NCI-H2029 (cell line): ENCODE measurements at regions not wholly inside any gene's neighbourhood (a gene's known extent, or its start where the extent isn't known, plus 50 kb on each side); places are given as distances from the start of the nearest gene placed in this dataset.
A peak's percentile ranks its signal among the peaks of the same experiment; 100 is the strongest.

Experiments
- DNase-seq: peaks from one replicate; lab custom pipeline; 2025; lab: John Stamatoyannopoulos, UW

DNA sequence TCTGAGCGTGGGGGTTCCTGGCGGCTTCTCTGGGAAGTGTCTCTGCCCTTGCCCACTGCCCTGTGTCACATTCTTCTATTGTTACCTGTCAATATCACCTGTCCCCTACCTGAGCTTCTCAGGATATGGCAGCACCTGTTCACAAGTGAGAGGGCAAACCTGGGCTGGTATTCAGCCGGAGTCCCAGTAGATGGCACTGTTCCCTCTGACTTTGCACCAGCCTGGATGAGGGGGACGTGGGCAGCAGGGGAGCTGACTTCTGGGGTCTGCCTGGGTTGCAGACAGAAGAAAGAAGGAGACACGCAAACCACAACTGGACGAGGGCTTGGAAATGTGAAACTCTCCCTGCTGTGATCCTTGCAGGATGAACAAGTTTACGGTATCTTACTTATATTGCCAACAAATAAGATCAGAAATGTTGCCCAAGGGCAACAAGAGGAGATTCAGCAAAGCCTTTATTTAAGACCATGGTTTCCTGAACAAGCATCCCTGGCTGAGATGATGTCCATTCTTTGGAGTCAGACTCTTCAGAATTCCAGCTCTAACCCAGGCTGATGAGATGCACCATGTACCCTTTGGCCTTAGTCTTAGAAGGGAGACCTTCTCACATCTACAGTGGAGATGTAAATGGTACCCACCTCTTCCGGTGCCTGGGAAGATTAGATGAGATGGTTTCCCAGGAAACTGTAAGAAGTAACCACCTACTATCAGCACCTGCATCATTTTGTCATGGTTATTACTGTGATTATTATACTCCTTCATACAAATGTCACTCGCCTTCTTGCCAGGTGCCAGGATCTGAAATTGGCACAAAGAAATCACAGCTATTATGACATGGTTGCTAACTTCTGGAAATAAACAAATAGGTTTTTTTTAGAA, 400.0 kb upstream of the CDH4 start:
- peak; percentile 33 for DNase-seq

DNA sequence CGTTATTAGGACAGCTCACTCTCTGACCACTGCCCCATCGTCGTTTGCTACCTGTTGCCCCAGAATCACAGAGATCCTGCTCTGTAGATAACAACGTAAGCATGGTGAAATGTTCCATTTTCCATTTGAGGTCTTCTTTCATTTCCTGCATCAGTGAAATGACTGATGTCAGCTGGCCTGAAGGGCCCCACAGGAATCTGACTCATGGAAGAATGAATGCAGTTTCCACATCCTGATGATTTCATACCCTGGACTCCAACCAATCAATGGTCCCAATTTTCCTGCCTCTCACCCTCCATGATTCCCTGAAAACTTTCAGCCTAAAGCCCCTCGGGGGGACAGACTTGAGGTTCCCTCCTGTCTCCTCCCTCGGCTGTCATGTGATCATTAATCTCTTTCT, 394.4 kb upstream of the CDH4 start:
- no peak for DNase-seq

DNA sequence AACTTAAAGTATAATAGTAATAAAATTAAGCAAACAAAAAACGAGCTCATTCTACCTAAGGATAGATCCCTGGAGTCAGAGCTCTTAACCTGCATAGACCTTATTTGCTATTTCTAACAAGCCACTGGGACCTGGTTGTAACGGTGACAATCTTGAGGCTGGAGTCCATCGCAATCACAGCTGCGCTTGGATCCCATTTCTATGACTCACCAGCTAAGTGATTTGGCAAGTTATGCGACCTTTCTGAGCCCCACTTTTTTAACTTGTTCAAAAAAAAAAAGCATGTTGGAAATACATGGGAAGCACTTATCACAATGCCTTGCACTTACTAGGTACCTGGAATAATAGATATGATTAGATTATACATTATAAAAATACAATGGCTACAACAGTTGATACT, 389.5 kb upstream of the CDH4 start:
- DNase-seq = no peak

DNA sequence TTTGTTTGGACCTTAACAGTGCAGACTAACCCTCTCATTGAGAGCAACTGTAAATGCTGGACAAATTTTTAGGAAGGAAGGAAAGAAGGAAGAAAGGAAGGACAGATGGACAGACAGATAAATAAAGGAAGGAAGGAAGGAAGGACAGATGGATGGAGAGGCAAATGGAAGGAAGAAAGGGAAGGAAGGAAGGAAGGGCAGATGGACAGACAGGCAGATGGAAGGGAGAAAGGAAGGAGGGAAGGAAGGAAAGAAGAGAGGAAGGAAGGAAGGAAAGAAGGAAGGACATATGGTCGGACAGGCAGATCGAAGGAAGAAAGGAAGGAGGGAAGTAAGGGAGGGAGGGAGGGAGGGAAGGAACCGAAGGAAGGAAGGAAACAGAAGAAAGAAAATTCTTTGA, 388.5 kb upstream of the CDH4 start:
- no peak for DNase-seq

DNA sequence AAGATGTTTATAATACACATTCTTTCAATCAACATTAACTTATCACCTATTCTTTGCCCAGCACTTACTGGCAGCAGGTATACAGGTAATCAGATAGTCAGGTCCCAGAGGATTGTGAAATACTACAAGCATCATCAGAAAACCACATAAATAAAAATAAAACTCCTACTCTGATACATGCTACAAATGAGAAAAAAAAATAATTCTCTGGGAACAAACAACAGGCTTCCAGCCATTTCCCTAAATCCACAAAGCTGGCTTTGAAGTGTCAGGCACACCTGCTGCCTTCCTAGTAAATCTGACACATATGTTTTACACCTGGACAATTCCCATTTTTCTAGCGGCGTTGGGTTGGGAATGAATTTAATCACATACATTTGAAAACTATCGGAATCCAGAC, 384.5 kb upstream of the CDH4 start:
- DNase-seq = peak; percentile 45

DNA sequence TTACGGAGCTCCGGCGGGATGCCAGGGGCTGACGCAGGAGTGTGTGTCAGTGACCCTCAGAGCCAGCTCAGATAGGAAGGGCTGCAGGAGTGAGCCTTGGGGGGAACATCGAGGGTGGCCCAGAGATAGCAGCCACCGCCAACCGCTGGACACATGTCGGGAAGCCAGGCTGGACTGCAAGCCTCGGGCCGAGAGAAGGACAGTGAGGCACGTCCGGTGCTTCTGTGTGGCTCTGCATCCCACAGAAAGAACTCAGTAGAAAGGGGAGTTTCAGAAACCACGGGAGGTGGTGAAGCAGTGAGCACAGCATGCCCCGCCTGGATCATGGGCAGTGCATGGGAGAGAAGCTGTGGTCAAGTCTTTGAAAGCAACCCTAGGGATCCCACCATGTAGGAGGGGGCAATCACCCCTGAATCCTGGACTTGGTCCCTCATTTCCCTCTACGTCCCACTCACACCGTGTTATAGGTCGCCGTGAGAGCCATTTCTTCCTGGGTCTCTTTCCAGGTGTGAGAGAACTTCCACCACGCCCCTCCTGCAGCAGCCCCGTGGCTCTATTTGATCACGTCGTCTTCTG, 383.7 kb upstream of the CDH4 start:
- no peak for DNase-seq

DNA sequence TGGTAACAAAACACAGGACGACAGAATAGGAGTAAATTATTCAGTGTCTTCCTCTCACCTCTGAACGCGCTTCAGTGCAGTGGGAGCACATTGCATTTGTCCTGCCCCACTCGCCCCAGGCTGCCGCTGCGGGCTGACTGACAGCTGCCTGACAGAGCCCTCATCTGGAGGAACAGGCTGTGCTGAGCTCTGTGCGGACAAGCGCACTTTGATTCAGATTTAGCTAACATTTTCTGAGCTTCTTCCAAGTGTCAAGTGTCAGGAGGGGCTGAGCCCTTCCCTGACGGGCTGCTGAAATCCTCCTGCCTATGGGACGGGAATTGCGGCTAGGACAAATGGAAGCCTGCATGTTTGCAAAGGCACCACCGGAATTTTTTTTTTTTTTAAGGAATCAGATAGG, 383.0 kb upstream of the CDH4 start:
- no peak for DNase-seq

DNA sequence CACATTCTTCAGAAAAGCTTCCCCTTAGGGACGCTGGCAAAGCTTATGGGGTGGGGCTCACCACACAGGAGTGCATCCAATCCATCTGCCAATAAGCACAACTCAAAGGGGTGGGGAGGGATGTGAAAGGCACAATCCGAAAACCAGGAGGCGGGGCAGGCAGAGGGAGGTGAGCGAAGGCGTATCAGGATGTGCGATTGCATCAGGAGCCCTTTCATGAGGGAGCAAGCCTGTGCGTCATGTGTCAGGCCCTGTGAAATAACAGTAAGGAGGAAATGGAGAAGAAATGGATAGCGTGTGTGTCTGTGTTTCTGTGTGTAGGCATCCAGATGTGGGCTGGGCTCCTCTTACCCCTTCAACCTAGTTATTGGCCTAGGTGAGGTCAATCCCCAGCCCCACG, 382.4 kb upstream of the CDH4 start:
- no peak for DNase-seq

DNA sequence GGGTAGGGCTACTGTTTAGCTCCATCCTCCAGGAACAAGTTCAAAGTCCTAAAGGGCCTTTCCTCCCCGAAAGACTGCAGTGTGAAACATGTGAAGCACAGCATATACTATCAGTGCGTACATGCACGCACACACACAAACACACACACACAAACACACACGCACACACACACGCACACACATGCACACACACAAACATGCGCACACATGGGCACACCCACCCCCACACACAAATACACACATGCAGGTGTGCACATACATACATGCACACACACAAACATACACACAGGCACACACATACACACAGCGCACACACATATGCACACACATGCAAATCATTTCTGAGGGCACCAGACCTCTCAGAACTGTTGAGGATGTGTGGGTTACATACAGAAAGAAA, 382.0 kb upstream of the CDH4 start:
- no peak for DNase-seq

DNA sequence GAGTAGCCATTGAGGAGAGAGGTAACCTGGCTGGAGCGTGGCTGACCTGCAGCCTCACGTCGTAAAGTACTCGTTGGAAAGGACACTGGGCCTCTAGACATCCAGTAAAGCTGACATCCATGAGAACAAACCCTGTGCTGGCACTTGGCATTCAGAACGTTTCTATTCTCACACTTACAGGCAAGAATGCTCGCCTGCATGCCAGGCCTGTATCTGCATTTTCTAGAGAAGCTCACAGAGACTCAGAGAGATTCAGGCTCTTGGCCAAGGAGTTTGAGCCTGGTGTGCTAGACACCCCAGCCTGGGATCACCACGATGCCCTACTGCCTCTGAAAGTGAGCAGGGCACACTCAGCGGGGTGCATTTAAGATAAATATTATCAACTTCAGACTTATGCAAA, 379.8 kb upstream of the CDH4 start:
- DNase-seq = no peak

DNA sequence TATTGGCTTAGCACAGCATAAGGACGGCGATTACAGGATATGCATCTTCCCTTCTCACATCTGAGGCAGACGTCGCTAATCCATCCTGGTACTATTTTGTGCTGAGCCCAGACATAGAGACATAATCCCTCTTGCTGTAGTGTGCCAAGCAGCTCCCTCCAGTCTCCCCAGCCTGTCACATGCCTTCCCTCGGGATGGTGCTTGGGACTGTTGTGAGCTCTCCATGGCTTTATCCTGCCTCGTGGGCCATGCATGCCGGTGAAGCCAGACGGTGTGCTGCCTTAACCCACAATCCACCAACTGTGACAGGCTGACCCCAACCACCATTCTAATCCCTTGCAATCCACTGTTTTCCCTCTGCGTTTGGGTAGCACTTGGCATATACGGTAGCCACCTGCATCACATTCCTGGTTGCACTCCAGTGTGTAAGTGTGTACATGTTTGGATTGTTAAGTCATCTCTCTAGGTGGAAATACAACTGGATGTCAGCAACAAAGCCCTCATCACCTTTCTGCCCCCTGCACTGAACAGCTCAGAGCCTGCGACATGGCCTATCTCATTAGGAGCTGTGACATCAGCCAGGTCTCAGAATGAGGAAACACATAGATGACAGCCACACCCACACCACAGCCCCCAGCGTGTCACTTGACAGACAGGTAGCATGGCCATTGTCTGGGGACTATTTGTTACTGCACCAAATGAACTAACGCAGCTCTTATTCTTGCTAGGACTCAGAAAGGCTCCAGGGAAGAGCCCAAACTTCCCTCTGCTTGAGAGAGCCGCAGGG, 374.8 kb upstream of the CDH4 start:
- no peak for DNase-seq

DNA sequence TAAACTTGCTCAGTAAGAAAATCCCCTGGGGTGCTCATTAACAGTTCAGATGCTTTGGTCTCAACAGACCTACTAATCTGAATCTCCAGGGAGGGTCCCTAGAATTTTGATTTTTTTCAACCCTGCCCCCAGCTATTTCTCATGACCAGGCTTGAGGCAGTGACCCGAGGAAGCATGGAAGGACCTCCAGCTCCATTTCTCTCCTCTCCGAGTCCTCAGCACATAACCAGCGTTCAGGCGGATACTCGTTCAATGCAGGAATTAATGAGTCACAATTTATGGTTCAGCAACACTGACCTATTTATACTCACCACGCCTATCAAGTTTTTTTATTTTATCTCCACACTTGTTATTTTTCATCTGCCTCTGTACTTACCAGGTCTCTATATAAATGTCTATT, 369.2 kb upstream of the CDH4 start:
- DNase-seq = no peak

DNA sequence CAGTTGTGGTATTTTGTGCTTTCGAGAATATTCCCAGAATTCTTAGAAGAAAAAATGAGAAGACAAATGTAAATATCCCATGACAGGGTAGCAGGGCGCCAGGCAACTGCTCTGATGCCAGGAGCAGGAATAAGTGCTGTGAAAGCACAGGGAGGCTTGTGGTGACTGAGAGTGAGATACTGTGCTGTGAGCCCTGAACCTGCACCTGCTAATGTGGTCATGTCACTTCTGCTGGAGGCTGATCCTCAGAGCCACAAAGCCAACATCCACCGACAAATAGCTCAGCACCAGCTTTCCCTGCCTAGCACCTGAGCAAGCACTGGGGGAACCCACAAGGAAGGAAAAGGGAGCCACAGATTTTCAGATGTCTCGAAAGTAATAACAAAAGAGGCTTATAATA, 368.6 kb upstream of the CDH4 start:
- no peak for DNase-seq

DNA sequence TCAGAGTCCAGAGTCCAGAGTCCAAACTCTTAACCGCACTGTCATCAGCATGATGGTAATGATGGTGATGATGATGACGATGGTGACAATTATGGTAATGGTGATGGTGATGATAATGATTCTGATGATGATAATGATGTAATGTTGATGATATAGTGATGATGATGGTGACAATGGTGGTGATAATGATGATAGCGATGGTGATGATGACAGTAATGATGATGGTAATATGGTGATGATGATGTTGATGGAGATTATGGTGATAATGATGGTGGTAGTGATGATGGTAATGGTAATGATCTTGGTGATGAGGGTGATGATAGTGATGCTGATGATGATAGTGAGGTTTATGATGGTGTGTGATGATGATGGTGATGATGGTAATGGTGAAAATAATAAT, 367.8 kb upstream of the CDH4 start:
- no peak for DNase-seq

DNA sequence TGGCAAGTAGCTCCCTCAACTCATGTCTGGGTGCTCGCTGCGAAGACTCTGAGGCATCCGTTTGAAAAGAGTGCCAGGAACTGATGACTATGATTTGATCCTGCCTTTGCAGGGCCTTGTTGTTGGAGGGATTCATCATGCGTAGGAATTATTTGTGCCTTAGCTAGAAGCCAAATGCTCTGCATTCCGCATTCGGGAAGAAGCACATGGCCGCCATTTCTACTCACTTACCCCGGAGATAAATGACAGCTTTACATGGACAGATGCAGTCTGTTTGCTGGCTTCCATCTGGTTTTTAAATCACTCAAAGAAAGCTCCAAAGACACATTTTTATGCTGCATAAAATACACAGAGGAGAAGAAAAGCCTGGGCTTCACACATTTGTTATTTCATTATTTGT, 363.3 kb upstream of the CDH4 start:
- DNase-seq = no peak

DNA sequence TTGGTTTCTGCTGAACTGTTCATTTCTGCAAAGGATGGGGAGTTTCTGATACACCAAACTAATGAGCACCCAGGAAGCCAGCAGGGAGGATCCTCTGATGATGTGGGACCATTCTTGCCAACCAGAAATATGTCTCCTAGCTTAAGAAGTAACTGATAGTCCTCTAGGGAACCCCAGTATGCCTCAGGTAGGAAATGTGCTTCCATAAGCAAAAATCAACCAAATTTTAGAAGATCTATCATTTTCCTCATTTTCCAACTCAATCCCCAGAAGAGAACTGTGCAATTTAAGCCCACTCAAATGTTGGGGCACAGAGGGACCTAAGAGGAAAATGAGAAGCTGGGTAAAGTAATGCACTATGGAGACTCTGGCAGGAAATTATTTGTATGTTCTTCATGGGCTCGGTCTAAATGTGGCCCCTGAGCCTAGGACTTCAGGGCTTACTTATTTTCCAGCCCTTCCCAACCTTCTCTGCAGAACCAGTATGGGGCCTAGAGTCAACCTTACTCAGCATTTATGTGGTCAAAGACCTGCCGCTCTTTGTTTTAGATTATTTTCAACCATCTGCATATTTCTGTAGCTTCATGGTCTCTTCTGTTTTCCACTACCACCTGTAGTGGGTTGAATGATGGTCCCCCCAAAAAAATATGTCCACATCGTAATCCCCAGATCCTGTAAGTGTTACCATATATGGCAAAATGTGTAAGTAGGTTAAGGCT, 359.8 kb upstream of the CDH4 start:
- DNase-seq = no peak

DNA sequence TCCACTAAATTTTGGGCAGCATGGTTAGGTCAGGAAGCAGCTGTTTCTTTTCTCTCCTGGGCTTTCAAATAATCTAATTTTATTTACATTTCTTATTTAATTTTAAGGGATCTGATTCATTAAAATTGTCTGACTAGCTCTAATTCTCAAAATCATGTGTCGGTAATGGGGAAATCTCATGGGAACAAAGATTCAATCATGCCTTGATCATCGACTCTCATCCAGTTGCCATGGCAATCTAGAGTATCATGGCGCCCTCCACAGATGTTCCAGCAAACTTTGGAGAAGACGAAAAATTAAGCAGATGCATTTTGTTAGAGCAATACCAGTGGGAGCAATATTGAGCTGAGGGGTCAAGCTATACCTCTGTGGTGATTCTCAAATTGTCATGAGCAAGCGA, 358.0 kb upstream of the CDH4 start:
- DNase-seq = no peak

DNA sequence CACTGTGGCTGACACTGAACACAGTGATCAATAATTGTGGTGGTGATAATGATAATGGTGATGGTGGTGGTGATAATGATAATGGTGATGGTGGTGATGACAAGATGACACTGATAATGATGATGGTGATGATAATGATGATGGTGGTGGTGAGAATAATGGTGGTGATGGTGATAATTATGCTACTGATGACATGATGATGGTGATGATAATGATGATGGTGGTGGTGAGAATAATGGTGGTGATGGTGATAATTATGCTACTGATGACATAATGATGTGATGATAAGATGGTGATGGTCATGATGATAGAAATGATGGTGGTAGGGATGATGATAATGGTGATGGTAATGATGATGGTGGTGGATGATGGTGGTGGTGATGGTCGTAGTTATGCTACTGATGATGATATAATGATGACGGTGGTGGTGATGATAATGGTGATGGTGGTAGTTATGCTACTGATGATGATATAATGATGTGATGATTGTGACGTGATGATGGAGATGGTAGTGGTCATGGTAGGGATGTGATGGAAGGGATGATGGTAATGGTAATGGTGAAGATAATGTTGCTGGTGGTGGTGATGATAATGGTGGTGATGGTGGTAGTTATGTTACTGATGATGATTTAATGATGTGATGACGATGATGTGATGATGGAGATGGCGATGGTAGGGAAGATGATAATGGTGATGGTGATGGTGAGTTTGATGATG, 356.5 kb upstream of the CDH4 start:
- no peak for DNase-seq

DNA sequence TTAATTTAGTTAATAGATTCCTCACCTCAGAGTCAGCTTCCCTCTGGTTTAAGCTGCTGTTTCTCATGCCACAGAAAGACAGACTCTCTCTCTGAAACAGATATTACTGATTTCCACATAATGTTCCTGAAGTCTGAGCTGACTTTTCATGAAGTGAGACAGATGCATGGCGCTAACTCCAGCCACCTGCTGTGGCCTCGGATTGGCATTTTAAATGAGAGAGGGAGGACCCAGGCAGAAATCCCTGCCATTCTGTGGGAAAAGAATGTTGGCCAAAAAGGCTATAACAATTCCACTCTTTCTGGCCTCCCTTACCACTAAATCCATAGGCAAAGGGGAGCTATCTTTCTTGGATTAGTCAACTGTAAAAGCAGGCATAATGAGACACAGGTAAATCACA, 354.1 kb upstream of the CDH4 start:
- DNase-seq = no peak

DNA sequence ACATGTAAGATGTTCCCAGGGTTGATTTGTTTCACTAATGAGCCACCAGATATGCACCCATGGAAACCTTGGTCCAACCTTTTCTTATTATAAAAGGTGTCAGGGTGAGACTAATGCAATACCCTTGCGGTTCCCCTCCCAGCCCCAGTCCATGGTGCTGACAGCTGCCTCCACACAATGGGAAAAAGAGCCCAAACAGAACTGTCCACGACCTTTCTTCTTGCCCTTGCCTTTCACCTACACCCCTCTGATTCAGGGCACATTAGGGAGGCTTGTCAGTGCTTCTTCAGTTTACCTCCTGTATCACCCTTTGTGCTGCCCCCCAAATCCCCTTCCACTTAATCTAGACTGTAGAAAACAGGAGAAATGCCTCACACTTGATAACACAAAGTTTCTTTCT, 352.7 kb upstream of the CDH4 start:
- DNase-seq = no peak

DNA sequence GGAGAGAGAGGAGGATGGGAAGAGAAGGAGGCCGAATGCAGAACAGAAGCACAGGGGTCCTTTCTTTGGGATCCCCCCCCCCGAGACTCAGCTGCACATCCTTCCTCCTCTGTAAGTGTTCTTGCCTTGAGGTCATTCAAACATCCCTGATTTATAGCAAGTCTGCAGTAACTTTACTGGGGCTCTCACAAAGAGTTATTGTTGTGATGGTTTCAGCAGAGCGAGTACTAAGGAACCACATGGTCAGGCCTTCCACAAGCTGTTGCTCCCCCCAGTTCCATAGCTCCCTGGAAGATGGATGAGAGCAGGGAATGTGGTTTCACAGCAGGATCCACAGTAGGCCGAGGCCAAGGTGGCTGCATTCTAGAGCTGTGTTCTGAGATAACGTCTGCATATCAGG, 351.4 kb upstream of the CDH4 start:
- DNase-seq = no peak

DNA sequence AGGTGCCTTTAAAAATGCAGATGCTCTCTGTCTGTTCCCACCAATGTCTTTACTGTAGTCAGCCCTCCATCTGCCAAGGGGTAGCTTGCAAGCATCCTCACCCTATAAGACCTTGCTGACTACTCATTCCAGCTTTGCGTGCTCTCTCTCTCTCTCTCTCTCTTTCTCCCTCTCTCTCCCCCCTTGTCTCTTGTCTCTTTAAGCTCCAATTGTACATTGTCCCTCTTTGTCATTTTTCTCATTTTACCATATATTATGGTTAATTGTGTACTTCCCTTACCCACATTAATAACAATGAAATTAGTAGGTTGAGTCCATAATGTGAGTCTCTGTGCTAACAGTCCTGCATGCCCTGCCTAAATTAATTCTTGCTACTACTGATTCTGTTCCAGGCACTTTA, 350.2 kb upstream of the CDH4 start:
- DNase-seq = no peak
